GM12865 (cell line): ENCODE measurements at regions not wholly inside any gene's neighbourhood (a gene's known extent, or its start where the extent isn't known, plus 50 kb on each side); places are given as distances from the start of the nearest gene placed in this dataset.

ENCODE experiments used
- DNase-seq: peaks from one replicate; pipeline ENCODE4 v3.0.0; 2010; ENCODE audit warnings: low read depth
- H3K4me3 ChIP-seq: 2 replicates; pipeline ENCODE4 v1.5.1; 2011; ENCODE audit warnings: mild to moderate bottlenecking, low read depth, low read length, control low read depth
- TF ChIP-seq, protein P1 (sequence below): IDR thresholded peaks from 2 replicates; pipeline ENCODE4 v1.5.1; 2011; ENCODE audit warnings: low read length, control low read depth, low read depth, inconsistent platforms; ENCODE audit not compliant: insufficient read depth; ENCODE audit errors: missing control alignments

DNA sequence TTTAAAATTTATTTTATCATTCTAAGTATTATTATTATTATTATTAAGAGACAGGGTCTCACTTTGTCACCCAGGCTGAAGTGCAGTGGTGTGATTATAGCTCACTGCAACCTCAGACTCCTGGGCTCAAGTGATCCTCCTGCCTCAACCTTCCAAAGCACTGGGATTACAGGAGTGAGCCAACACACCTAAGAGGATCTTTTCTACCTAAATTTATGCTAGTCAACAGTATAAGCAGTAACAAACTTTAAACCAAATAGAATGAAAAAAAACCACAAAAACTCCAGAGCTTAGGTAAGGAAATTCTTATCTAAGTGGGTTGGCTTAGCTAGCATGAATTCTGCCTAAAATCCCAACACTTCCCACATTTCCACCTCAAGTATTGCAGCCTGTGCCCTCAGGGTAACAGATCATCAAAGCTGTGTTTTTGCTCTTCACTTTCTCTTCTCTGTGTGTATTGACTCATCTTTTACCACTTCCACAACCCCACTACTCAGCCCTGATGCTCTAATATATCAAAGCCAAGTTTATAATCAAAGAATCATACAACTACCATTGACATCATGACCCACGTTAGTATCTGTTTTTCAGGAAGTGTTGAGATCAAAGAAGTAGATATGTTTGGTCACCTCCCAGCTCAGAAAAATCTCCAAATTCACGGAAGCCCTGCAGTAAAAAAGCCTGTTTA lies 93.7 kb upstream of the SPON1 start:
- DNase-seq, result no peak
- TF ChIP-seq, protein P1, sequence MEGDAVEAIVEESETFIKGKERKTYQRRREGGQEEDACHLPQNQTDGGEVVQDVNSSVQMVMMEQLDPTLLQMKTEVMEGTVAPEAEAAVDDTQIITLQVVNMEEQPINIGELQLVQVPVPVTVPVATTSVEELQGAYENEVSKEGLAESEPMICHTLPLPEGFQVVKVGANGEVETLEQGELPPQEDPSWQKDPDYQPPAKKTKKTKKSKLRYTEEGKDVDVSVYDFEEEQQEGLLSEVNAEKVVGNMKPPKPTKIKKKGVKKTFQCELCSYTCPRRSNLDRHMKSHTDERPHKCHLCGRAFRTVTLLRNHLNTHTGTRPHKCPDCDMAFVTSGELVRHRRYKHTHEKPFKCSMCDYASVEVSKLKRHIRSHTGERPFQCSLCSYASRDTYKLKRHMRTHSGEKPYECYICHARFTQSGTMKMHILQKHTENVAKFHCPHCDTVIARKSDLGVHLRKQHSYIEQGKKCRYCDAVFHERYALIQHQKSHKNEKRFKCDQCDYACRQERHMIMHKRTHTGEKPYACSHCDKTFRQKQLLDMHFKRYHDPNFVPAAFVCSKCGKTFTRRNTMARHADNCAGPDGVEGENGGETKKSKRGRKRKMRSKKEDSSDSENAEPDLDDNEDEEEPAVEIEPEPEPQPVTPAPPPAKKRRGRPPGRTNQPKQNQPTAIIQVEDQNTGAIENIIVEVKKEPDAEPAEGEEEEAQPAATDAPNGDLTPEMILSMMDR, result no peak

GRCh38 chr11:13869398-13869886 lies 93.1 kb upstream of the SPON1 start:
- DNase-seq, result no peak
- TF ChIP-seq, protein P1, result no peak

More for the DNA sequence above, 93.7 kb upstream of the SPON1 start:
- H3K4me3 ChIP-seq, result no peak overlapping the region

DNA sequence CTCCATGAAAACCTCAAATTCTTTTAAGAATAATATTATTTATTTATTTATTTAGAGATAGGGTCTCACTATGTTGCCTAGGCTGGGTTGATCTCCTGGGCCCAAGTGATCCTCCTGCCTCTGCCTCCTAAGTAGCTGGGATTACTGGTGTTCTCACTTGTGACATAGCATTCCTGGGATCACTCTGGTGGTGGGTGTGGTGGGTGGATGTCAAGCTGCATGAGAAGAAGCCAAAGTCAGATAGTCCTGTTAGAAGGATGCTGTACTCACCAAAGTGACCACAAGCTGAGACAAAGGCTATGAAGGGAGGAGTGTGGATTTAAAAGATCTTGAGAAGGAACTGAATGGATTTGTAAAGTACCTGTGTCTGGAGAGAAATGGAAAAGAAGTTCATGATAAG lies 87.9 kb upstream of the SPON1 start:
- TF ChIP-seq, protein P1, result no peak
- no peak overlapping the region for H3K4me3 ChIP-seq
- no peak for DNase-seq

More at GRCh38 chr11:13869398-13869886, 93.1 kb upstream of the SPON1 start:
- H3K4me3 ChIP-seq, result no peak overlapping the region

GRCh38 chr11:13875643-13876042 lies 86.9 kb upstream of the SPON1 start:
- H3K4me3 ChIP-seq, result no peak overlapping the region
- TF ChIP-seq, protein P1, result no peak
- DNase-seq, result no peak

GRCh38 chr11:13876423-13876822 lies 86.1 kb upstream of the SPON1 start:
- no peak for DNase-seq
- no peak overlapping the region for H3K4me3 ChIP-seq
- TF ChIP-seq, protein P1, result no peak

DNA sequence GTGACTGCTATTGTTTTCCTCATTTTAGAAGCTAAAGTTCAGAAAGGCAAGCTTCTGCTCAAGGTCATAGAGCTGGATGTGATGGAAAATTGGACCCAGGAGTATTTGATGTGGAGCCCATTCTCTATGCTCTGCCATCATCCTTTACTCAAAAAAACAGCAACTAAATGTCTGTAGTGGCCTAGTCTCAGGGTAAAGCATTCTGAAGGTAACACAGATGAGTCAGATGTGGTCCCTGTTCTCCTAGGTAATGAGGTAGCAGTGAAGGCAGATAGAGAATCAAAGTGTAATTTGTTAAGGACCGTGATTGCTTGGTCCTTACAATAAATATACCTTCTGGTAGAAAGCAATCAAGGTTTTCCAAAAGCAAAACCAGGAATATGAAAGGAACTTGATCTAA lies 84.4 kb upstream of the SPON1 start:
- DNase-seq, result no peak
- TF ChIP-seq, protein P1, result no peak
- no peak overlapping the region for H3K4me3 ChIP-seq

DNA sequence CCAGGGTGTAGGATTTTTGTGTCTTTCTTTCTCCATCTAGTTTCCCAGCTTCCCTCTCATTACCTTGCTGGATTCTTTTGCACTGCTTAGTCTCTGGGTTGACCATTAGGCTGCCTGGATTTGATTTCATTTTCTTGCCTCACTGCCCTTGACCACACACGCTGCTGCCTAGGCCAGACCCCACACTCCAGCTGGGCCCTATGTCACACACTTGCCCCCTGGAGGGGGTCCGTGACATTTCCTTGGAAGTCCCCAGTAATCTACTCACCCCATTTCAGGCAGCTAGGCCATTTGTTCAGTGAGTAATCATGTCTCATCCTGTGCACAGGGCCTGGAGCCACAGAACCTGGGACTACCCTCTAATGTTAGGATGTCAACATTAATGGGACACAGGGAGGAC lies 81.9 kb upstream of the SPON1 start:
- no peak overlapping the region for H3K4me3 ChIP-seq
- TF ChIP-seq, protein P1, result no peak
- DNase-seq, result no peak
